AG04450 (cell line): ENCODE measurements at regions not wholly inside any gene's neighbourhood (a gene's known extent, or its start where the extent isn't known, plus 50 kb on each side); places are given as distances from the start of the nearest gene placed in this dataset.
A peak's percentile ranks its signal among the peaks of the same experiment; 100 is the strongest.

Experiments
- CTCF ChIA-PET: fragments of 300-600, 350-600 bp; formaldehyde crosslinking; extraction: SDS; loops from one replicate; lab custom pipeline; 2022; ENCODE audit warnings: antibody characterized with exemption, inconsistent platforms; lab: Charles Lee
- POLR2A ChIA-PET: fragments of 350-600 bp; formaldehyde crosslinking; extraction: SDS; loops from one replicate; lab custom pipeline; 2021; ENCODE audit warnings: antibody characterized with exemption, inconsistent platforms; lab: Yijun Ruan, JAX
- DNase-seq: peaks from one replicate; pipeline ENCODE4 v3.0.0-alpha.2; 2011; ENCODE audit warnings: low read depth, low spot score
- H3K27ac ChIP-seq: one replicate; pipeline ENCODE4 v1.5.1; 2012; ENCODE audit warnings: low read depth, low read length, control low read depth
- H3K27me3 ChIP-seq: one replicate; pipeline ENCODE4 v1.6.0; 2012; ENCODE audit warnings: low read length; ENCODE audit not compliant: control insufficient read depth, insufficient read depth
- H3K4me3 ChIP-seq: 2 replicates; pipeline ENCODE4 v1.5.1; 2011; ENCODE audit warnings: mild to moderate bottlenecking, low read depth, low read length, control low read depth
- H3K9me3 ChIP-seq: 2 replicates; pipeline ENCODE4 v1.5.1; 2012; ENCODE audit warnings: low read length; ENCODE audit not compliant: control insufficient read depth, insufficient read depth
- CTCF ChIP-seq: IDR thresholded peaks from 2 replicates; pipeline ENCODE4 v1.5.1; 2011; ENCODE audit warnings: low read depth, low read length, control low read depth, inconsistent platforms

GRCh38 chr5:124692950-124693349, 53.5 kb downstream of the ZNF608 start:
- no peaks in the 10 kb centered on the region for H3K27me3 ChIP-seq
- CTCF ChIA-PET: interaction anchor here (0.6 kb wide), 1 partner anchor 503 kb away, joined by 4 read pairs; no protein-coding TSS in a partner anchor
- no peak overlapping the region for H3K27ac ChIP-seq
- no peak overlapping the region for H3K4me3 ChIP-seq
- no peak for TF ChIP-seq CTCF
- DNase-seq: no peak
- no peaks in the 10 kb centered on the region for H3K9me3 ChIP-seq
- POLR2A ChIA-PET: interaction anchor here (1.2 kb wide), 1 partner anchor 32 kb away, joined by 3 read pairs; no protein-coding TSS in a partner anchor

GRCh38 chr5:124692324-124692723, 54.1 kb downstream of the ZNF608 start:
- DNase-seq: peak; percentile 78
- H3K27ac ChIP-seq: no peak overlapping the region
- TF ChIP-seq CTCF: no peak
- no peak overlapping the region for H3K4me3 ChIP-seq
- no peaks in the 10 kb centered on the region for H3K27me3 ChIP-seq
- POLR2A ChIA-PET: interaction anchor here (0.5 to 1.2 kb wide), 3 partner anchors 10 to 744 kb away, joined by 3 read pairs; no protein-coding TSS in a partner anchor
- no peaks in the 10 kb centered on the region for H3K9me3 ChIP-seq
- CTCF ChIA-PET: no interaction called here

- DNase-seq: no peak
- CTCF ChIA-PET: no interaction called here
- POLR2A ChIA-PET: no interaction called here
- no peaks in the 10 kb centered on the region for H3K9me3 ChIP-seq
- TF ChIP-seq CTCF: no peak
- no peaks in the 10 kb centered on the region for H3K27me3 ChIP-seq
- H3K27ac ChIP-seq: no peak overlapping the region
- H3K4me3 ChIP-seq: no peak overlapping the region
Measured at GRCh38 chr5:124689653-124690052, 56.8 kb downstream of the ZNF608 start.

GRCh38 chr5:124686239-124687004, 60.0 kb downstream of the ZNF608 start:
- DNase-seq: no peak
- CTCF ChIA-PET: interaction anchor here (0.7 kb wide), 1 partner anchor 30 kb away, joined by 3 read pairs; no protein-coding TSS in a partner anchor
- H3K4me3 ChIP-seq: no peak overlapping the region
- POLR2A ChIA-PET: interaction anchor here (1.0 kb wide), 1 partner anchor 62 kb away, joined by 4 read pairs; no protein-coding TSS in a partner anchor
- no peaks in the 10 kb centered on the region for H3K9me3 ChIP-seq
- no peaks in the 10 kb centered on the region for H3K27me3 ChIP-seq
- H3K27ac ChIP-seq: no peak overlapping the region
- TF ChIP-seq CTCF: no peak

GRCh38 chr5:124685404-124685930, 61.0 kb downstream of the ZNF608 start:
- Histone ChIP-seq H3K27me3 (no peaks in the 10 kb centered on the region), H3K27ac (no peak overlapping the region), H3K9me3 (no peaks in the 10 kb centered on the region), H3K4me3 (no peak overlapping the region)
- DNase-seq: no peak
- CTCF ChIA-PET: no interaction called here
- POLR2A ChIA-PET: interaction anchor here (1.0 kb wide), 1 partner anchor 63 kb away, joined by 4 read pairs; no protein-coding TSS in a partner anchor
- no peak for TF ChIP-seq CTCF
